Kidney tubule cell (primary cell): ENCODE measurements at regions not wholly inside any gene's neighbourhood (a gene's known extent, or its start where the extent isn't known, plus 50 kb on each side); places are given as distances from the start of the nearest gene placed in this dataset.

Experiments
- DNase-seq: peaks from one replicate; pipeline ENCODE4 v3.0.0-alpha.2; 2018; ENCODE audit warnings: low spot score

DNA sequence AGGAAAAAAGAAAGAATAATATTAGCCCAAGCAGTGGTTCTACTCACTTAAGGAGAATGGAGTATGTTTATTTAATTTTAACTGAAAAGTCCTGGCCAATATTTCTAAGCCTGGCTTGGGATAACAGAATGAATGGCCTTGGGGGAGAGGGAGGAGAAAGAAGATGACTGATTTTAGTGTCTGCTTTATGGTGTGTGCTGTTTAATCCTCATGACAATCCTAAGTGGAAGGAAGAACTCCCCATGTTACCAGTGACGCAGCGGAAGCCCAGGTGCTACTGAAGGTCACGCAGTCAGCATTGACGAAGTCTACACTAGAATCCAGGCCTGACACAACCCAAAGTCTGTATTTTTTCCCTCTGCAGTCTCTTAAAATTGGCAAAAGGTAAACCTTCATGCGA, 50.5 kb downstream of the PALM2AKAP2 start:
- no peak for DNase-seq

DNA sequence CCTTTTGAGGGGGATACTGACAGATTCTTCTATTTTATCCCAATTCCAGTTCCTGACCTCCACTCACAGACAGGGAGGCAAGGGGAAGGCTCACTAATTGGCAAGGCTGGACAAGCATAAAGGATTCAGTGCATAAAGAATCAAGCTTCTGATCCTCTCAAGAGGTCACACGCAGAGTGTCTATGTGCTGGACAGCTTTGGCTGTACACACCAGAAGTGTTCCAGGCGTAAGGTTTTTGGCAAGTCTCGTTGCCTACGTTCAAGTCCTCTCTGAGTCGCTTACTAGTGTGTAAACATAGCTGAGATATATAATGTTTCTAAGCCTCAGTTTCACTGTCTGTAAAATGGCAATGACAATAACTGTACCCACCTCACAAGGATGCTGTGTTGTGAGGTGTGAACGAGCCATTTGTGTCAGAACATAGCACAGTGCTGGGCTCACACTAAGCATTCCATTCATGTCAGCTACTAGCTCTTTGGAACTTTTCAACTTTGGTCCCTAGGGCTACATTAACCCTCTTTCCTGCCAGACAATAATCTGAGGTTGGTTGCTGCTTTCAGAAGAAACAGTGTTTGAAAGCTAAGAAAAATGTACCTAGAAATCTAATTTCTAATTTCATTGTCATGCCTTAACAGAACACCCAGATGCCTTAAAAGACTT, 52.1 kb downstream of the PALM2AKAP2 start:
- DNase-seq: no peak

DNA sequence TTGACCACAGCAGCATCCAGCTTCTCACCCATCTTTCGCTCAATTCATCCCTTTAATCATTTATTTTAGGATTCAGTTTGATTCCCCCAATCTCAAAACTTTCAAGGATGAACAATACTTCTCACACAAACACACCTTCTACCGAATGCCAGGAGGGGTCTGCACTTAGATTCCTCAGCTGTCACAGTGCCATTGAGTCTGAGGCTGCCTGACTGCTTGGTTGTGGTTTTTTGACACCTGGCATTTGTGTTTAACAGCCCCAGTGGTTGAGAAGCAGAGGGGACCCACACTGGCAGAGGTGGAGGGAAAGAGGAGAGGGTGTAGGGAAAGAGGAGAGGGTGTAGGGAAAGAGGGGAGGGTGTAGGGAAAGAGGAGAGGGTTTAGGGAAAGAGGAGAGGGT, 54.9 kb downstream of the PALM2AKAP2 start:
- no peak for DNase-seq

DNA sequence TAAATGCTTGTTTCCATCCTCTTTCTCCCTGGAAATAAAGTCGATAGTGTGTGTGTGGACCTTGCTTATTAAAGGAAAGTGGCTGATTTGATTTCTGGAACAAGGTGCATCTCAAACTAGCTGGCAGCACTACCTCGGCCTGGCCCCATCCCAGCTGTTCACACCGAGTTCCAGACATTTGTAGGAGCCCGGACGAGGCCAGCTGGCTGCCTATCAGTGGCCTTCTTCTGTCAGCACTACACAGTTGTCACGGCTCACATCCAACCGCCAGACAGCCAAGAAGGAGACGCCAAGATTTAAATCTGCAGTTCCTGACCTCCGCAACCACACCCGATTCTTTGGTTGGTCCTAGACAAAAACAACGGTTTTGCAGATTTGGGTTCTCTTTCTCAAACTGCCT, 63.6 kb downstream of the PALM2AKAP2 start:
- DNase-seq: no peak

DNA sequence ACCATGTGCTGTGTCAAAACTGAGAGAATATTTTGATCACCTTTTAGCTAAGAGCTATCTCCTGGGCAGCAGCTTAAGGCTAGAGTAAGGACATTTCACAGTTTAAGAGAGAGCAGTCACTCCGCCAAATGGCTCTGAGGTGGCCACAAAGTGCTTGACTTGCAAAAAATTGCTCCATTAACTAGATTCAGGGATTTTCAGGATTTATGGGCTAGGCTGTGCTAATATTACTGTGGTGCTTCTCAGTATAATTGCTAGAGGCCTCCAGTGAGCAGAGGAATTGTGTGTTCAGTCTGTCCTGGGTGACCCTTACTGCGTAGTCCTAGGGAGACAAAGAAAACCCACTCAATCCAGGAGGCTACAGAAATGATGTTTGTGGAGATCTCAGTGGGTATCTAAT, 65.2 kb downstream of the PALM2AKAP2 start:
- DNase-seq: no peak

DNA sequence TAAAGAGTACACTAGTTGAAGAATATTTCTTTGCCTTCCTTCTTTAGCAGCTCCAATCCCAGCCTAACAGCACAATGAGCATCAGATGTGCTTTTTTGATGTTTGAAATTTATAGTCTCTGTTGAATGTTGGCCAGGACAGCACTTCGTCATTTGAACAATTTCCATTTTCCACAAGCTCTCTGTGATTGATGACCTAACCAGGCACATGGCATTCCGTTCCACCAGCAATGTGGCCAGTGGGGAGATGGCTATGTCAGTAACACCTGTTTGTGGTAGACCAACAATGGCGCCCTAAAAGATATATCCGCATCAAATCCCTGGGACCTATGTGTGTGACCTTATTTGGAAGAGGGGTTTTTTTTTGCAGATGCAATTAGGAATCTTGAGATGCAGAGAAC, 66.8 kb downstream of the PALM2AKAP2 start:
- DNase-seq: peak; percentile 50

DNA sequence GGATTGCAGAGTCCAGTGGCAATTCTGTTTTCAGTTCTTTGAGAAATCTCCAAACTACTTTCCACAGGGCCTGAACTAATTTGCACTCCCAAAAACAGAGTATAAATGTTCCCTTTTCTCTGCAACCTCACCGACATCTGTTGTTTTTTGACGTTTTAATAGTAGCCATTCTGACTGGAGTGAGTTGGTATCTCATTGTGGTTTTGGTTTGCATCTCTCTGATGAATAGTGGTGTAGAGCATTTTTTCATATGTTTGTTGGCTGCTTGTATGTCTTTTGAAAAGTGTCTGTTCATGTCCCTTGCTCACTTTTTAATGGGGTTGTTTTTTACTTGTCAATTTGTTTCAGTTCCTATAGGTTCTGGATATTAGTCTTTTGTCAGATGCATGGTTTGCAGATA, 72.6 kb downstream of the PALM2AKAP2 start:
- no peak for DNase-seq

DNA sequence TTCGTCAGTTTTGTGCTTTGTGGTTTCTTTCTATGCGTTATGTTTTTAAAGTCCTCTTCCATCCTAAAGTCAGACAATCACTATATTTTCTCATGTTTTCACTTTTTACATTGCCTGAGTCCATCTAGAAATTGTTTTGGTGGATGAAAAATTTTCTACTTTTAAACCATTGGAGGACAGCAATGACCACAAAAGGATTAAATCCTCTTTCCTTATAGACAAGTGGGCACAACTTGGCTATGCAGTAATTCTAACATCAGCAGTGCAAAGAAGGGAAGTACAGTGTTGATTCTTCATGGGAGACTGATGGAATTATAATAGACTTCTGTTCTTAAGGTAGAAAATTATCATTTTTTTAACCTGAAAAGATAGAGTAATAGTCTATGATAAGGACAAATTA, 75.5 kb downstream of the PALM2AKAP2 start:
- no peak for DNase-seq

DNA sequence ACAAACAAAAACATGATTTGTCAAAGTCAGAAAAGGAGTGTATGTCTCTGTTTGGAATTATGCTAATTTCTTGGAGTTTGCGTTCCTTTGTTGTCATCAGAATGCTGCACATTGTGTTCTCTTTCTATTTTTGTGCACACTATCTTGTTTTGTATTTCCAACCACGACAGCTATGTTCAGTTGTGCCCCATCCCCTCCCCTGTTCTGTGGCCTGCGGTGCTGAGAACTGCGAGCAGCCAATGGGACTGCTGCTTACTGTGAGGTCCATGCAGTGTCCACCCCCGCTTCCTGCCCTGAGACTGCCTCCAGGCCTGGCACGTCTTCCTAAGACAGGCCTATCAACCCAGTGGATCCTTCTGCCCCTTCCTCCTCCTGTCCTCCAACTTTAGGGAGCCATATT, 76.8 kb downstream of the PALM2AKAP2 start:
- no peak for DNase-seq

DNA sequence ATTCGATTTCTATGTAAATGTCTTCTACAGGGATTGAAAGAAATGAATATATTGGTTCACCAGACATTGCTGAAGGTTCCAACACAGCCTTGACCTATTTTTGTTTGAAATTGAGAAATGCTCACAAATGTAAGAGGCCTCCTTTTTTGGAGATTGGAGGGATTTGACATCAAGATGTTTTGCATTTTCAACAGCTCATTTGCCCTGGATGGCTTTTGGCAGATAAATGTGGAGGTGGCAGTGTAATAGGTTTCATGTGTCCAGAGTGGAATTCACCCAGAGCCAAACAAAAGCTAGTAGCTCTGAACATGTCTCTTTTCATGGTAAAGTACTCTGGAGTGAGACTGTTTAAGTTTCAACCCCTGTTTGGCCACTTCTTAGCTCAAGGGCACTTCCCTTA, 77.3 kb downstream of the PALM2AKAP2 start:
- no peak for DNase-seq

DNA sequence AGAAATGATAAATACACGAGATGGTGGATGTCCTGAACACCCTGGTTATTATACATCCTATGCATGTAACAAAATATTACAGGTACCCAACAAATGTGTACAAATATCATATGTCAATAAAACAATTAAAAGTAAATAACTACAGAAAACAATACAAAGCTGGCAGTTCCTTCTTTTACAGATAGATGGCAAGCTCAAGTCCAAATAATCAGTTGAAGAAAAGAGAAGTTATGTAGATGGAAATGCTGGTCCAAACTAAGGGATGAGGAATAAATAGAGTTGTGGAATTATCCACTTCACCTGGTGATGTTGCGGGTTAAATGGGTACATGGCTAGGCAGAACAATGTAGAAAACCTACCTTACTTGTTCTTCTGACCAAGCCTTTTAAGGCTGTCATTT, 79.4 kb downstream of the PALM2AKAP2 start:
- DNase-seq: no peak

DNA sequence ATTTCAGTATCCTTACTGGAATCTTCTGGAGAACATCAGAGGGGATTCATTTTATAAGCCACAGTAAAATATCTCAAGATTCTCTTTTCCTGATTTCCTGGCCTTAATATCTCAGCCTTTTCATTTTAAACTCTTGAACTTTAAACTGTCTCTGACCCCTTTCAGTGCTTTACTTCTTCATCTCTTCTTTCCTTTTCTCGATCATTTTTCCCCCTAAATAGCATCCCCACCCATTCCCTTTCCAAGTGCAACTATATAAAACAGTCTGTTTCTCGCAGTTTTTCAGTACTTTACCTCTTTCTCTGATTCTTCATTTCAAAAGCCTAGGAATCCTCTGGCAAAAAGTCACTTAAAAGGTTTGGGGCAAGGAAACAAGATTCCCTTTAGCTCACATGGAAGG, 80.5 kb downstream of the PALM2AKAP2 start:
- no peak for DNase-seq

DNA sequence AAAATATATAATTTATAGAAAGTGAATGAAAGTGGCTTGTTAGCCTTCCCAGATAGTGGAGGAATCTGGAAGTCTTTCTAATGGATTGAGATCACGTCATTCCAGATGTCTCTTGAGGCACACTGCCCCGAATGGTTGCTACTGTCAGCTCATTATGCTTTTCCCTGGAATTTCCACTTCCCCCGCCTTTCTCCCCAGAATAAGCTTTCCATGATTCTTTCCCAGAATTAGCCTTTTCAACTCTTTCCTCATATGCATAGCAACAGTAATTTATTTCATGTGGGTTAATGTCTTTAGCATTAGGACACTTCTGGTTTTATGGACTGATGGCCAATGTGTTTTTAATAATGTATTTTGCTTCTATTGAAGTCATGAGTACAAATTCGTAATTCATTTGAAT, 81.5 kb downstream of the PALM2AKAP2 start:
- no peak for DNase-seq

DNA sequence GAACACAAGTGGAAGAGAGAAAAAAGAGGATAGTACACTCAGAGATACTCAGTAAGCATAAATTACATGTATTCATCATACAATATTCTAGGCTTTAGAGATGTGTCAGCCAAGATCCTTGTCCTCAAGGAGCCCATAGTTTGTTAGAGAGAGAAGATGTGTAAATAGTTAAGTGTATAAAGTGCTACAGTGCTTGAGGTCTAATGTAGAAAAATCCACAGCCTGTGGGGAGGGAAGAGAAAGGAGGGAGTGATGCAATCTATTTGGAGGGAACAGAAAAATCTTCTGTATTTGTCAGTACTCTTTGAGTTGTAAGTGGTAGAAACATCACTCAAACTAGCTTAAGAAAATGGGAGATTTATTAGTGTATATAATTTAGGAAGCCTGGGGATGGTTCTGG, 81.9 kb downstream of the PALM2AKAP2 start:
- no peak for DNase-seq

DNA sequence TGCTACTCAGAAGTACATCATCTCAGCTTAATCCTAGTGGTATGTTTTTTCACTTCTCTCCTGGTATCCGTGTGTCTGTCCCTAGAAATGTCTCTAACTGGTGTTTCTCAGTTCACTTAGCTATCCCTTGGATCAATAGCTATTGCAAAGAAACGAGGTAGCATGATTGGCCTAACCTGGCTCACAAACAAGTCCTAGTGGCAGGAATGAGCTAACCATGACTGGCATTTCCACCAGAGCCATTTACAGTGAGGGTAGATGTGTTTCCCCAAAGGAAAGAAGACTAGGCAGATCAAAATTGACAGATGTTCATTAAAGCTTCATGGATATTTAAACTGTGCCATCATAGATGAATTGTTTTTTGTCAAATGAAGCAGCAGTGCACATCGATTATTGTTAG, 82.5 kb downstream of the PALM2AKAP2 start:
- DNase-seq: no peak

DNA sequence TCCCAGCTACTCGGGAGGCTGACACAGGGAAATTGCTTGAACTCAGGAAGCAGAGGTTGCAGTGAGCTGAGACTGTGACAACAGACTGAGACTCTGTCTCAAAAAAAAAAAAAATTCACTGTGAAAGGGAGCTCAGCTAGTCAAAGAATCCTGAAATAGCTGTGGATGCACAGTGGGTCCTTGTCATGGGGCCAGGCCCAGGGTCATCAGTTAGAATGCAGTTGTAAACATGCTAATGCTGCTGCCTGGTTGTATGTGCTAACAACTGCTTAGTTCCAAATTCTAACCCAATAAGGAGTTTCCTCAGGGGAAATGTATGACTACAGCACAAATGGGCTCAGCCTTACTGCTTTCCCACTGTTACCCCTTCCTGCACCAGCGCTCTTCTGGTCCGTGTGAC, 84.0 kb downstream of the PALM2AKAP2 start:
- DNase-seq: no peak

DNA sequence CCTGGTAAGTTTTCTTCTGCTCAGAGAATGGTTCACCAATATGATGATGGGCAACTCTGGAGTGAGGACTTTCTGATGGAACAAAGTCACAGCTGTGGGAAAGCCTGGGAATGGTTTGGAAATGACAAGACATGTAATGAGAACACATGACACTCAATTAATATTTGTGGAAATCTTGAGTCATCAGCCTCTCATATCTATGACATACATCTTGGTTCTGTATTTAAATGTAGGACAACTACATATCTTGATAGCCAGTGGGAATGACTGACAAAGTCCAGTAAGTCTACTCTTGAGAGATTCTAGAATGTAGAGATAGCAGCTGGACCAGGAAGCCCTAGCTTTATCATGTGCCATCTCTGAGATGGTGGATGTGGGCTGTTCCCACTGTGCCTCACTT, 85.5 kb downstream of the PALM2AKAP2 start:
- DNase-seq: no peak

DNA sequence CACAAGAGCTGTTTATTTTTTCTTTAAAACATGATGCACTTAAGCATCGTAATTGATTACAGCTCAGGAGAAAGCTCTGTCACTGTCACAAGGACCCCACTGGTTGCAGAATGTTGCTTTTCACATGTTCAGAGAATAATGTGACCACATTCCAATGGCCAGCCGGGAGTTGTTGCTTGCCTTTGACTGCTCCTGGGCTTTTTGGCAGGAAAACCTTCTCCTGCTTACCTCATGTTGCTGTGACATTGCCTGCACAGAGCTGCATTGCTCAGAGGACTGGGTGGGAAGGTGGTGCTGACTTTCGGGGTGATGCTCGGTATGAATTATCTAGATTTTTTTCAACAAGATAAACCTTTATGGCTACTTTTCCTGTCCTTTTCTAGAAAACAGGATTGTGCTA, 88.2 kb downstream of the PALM2AKAP2 start:
- DNase-seq: no peak

DNA sequence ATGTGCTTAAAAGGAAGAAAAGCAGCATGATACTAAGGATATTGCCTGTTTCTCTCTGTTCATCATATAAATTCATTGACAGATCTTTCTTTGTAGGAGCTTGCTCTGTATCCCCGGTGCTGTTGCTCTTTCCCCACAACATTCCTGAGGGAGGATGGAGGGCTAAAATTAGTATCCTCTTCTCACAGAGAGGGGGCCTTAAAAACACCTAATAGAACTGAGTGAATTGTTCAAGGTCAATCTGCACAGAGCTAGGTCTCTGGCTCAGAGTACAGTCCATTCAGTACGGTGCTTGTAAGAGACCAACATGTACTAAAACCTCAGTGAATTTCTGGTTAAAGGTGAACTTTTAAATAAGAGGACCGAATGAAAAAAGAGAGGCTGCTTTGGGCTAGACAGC, 88.7 kb downstream of the PALM2AKAP2 start:
- no peak for DNase-seq

DNA sequence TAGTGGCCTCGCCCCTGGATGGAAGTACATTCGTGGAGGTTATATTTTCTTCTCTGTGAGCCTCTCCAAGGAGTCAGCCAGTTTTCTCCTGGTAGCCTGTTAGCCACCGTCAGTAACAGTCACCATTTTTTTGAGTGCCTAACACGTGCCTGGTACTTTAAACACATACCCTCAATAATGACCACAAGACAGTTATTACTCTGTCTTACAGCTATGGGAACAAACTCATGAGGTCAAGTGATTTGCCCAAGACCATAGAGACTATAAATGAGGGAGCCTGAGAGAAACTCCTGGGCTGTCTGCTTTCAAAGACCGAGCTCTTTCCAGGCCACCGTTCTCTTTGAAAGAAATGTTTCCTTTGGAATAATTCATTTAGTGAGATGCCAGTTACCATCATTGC, 90.4 kb downstream of the PALM2AKAP2 start:
- no peak for DNase-seq

DNA sequence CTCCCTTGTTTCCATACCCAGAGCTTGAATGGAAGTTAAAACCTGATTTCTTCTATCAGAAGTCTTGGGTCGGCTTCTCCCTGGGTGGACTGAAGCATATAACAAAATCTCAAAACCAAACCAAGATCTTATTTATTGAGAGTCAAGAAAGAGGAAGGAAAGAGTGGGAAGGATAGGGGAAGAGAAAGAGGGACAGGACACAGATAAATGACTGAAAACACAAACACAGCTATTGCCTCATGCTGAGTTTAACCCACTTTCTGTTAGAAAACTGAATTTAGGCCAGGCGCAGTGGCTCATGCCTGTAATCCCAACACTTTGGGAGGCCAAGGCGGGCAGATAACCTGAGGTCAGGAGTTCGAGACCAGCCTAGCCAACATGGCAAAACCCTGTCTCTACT, 92.9 kb downstream of the PALM2AKAP2 start:
- no peak for DNase-seq

DNA sequence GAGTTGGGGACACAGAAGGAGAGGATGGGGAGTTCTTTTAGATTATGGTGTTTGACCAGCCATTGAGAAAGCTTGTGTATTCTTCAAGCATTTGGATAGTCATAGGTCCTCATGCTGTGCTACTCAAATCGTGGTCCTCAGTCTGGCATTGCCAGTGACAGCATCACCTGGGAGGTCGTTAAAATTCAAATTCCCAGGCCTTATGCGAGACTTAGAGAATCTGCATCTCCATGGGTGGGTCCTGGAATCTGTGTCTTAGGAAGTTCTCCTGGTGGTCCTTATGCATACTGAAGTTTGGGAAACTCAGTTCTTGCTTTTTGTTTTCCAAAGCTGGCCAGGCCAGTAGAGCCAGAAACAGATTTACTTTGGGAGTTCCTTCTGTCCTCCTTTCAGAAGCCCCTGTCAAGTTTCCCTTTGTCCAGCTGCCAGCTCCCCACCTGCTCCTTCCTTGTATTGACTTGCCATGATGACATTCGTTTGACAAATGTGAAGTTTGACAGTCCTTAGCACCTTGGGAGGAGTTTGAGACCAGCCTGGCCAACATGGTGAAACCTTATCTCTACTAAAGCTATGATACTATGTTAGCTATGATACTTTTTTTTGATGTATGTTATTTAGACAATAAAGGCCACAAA, 95.6 kb downstream of the PALM2AKAP2 start:
- DNase-seq: no peak

DNA sequence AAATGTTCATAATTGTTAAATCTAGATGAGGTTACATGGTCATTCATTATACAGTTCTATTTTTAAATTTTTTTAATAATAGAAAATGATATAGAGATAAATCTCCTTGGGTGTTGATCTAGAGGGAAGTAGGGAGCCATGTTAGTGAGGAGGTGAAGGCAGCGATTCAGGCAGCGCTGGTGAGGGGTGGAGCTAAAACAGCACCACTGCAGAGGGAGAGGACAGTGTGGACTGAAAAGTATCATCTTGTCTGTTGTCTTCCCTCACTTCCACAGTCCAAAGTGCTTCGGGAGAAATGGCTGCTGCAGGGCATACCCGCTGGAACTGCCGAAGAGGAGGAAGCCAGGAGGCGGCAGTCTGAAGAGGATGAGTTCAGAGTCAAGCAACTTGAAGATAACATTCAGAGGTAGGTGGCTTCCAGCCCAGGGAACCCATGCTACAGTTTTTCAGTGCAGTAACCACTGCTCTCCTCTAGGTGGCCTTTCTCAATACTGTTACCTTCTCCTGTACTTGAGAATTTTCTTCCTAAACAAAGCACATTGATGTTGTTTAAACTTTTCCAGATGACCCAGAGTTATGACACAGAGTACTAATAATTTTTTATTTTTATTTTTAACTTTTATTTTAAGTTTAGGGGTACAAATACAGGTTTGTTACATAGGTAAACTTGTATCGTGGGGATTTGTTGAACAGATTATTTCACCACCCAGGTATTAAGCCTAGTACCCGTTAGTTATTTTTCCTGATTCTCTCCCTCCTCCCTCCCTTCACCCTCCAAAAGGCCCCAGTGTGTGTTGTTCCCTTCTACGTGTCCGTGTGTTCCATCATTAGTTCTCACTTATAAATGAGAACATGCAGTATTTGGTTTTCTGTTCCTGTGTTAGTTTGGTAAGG, 100.5 kb downstream of the PALM2AKAP2 start:
- peak; percentile 35 for DNase-seq
